ENCODE measurements at regions not wholly inside any gene's neighbourhood (a gene's known extent, or its start where the extent isn't known, plus 50 kb on each side); places are given as distances from the start of the nearest gene placed in this dataset.

- DNase-seq (ENCODE audit: low read depth in 1 of 2, low spot score in 1 of 2), result no peak
Measured at GRCh38 chr13:106772006-106772601, 204.2 kb upstream of the ARGLU1 start.

DNA sequence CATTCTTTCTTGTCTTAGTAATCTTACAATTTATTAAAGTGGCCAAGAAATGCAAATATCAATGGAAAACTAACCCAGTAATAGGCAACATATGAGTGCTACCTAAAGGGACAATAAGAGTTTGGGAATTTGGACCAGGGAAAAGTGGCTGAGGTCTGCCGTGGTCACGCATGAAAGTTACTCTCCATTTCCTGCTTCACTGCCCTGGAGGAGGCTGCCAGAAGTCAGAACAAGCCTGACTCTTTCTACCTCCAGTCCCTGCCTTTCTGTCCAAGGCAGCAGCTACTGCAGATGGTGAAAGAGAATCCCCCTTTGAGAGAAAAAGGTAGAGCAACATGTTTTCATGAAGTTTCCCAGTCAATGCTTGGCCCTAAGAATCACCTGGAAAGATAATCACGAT lies 201.1 kb upstream of the ARGLU1 start:
- no peak for DNase-seq (ENCODE audit: low read depth in 1 of 2, low spot score in 1 of 2)

GRCh38 chr13:106762708-106763107 lies 194.8 kb upstream of the ARGLU1 start:
- no peak for DNase-seq (ENCODE audit: low read depth in 1 of 2, low spot score in 1 of 2)

DNA sequence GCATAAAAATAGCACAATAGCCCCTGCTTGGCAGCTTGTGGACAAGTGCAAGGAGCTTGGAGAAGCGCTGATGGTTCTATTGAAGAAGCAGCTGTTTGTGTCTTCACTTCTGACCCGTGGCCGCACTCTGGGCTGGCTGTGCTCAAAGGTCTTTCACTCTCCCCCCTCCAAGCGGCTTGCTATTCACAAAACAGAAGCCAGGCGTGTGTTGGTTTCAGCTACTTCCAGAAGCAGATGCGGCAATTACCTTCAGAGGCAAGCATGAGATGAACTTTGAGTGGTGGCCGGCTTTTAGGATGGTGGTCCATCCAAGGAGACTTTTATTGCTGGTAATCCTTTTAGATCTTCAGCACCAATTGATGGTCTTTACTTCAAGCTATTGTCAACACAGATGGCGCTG lies 188.5 kb upstream of the ARGLU1 start:
- DNase-seq (ENCODE audit: low read depth in 1 of 2, low spot score in 1 of 2), result no peak

GRCh38 chr13:106755542-106755941 lies 187.6 kb upstream of the ARGLU1 start:
- DNase-seq (ENCODE audit: low read depth in 1 of 2, low spot score in 1 of 2), result no peak

DNA sequence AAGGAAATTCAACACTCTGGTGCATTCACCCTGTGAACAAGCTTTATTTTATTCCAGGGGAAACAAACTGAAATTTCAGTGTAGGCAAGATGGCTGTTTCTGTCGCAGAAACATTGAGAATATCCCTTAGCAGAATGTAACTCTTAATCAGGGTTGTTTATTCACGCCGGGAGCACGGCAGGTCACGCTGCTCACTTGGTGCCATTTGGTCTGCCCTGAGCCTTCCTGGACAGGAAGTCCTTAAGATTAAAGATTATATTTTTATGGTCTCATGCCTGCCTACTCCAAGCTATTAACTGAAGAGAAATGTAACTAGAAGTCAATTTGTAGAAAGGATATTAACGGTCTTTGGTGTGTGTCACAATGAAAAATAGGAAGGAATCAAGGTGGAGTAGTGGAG lies 185.3 kb upstream of the ARGLU1 start:
- DNase-seq (ENCODE audit: low read depth in 1 of 2, low spot score in 1 of 2), result no peak

DNA sequence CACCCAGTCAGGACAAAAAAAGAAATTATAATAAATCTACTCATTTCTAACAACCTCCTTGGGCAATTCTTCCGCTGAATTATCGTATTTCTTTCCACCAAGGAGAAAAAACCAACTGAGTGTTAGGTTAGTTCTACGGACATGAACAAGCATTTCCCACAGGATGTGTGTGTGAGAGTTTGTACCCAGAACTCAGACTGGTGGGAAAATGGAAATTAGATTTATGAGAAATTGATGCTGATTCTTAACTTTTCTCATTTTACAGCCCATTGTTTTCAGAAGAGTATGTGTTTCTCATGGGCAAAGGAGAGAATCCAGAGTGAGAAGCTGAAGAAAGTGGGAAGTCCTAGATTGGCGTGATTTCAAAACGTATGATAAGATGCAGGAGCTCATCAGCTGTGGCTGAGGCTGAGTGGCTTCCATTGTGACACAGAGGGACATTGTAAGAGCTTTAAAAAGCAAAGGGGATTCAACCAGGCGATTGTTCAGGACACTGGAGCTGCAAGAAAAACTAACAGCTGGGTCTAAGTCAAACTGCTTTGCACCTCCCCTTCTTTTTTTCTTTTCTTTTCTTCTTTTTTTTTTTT lies 184.7 kb upstream of the ARGLU1 start:
- no peak for DNase-seq (ENCODE audit: low read depth in 1 of 2, low spot score in 1 of 2)

- no peak for DNase-seq (ENCODE audit: low read depth in 1 of 2, low spot score in 1 of 2)
Measured at GRCh38 chr13:106748785-106749184, 180.8 kb upstream of the ARGLU1 start.

GRCh38 chr13:106744516-106744915 lies 176.6 kb upstream of the ARGLU1 start:
- no peak for DNase-seq (ENCODE audit: low read depth in 1 of 2, low spot score in 1 of 2)

DNA sequence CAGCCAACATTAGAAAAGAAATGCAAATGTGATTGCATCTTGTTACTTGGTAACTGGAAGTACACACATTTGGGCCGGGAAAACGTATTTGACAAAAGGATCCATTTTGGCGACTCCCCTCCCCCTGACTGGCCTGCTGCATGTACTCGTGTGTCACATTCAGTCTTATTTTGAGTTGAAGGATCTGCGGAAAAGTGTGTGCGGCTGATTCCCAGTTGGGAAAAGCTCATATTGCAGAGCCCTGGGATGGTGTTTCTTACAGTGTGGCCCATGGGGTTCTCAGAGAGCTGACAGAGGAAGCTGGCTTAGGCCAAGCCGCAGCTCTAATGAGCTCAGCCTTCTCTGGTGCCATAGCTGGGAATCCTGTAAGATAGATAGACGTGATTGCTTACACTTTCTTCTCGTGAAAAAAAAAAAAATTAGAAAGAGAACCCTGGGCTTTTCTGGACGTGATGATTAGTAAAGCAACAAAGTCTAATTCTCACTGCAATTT lies 170.3 kb upstream of the ARGLU1 start:
- DNase-seq (ENCODE audit: low read depth in 1 of 2, low spot score in 1 of 2), result no peak

GRCh38 chr13:106736941-106737340 lies 169.0 kb upstream of the ARGLU1 start:
- DNase-seq (ENCODE audit: low read depth in 1 of 2, low spot score in 1 of 2), result no peak

GRCh38 chr13:106734198-106734597 lies 166.3 kb upstream of the ARGLU1 start:
- DNase-seq (ENCODE audit: low read depth in 1 of 2, low spot score in 1 of 2), result no peak

DNA sequence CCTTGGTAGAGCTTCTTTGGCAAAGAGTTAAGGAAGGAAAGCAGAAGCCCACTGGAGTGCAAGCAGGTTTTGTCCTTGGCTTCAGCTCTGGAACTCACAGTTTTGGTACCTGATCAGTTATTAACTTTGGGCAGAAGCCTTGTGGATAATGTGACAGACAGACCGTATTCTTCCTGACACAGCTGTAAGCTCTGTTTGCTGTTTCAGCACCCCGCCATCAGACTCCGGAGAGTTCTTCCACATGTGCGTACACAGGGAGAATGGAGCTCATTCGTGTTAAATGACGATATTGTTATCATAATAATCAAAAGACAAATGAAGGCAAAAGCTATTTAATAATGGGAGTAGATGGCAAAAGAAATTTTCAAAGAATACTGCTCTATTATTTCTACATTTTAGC lies 155.1 kb upstream of the ARGLU1 start:
- no peak for DNase-seq (ENCODE audit: low read depth in 1 of 2, low spot score in 1 of 2)

DNA sequence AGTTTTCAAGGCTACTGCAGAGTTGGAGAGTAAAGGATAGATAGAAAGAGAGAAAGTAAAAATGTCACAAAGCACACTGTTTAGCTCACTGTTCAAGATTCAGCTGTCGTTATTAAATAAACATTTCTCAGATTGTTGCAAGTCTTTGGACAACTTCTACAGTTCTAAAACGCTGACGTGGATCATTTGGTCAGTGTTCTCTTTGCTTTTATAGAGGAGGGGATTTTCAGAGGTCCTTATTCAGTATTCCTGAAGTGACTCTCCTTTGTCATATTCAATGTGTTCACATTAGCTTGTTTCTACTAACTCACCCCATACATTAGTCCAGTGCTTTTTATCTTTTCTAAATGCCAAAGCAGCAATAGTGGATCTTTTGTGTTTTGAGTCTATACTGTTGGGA lies 154.7 kb upstream of the ARGLU1 start:
- DNase-seq (ENCODE audit: low read depth in 1 of 2, low spot score in 1 of 2), result no peak

- no peak for DNase-seq (ENCODE audit: low read depth in 1 of 2, low spot score in 1 of 2)
Measured at GRCh38 chr13:106721599-106721998, 153.7 kb upstream of the ARGLU1 start.

DNA sequence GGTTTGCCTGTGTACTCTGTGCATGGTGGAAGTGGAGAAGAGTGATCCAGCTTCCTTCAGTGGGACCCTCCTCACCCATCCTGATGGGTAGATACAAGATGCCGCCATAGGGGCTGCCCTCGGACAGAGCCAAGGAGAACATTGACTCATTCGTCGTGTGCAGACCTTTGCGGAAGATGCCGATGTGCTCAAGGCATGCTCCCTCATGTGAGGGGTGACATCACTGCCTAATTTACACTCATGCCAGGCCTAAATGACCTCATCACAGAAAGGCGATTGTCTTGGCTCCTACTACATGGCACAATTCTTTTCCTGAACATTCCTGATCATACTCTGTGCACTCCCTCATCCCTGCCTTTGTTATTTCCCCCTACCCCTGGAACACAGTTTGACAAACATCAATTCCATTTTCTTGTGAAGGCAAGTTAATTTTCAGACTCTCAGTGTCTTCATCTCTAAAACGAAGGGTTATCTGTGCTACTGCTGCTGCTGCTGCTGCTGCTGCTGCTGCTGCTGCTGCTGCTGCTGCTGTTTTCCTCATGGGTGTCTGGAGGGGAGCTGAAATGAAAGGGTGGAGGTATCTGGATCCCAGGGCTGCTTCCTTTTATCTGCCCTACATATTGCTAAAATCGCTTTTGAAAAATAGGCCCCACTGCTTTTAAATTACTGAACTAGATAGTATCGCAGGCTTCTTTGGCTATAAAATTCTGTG lies 146.5 kb upstream of the ARGLU1 start:
- no peak for DNase-seq (ENCODE audit: low read depth in 1 of 2, low spot score in 1 of 2)

GRCh38 chr13:106712381-106712780 lies 144.4 kb upstream of the ARGLU1 start:
- no peak for DNase-seq (ENCODE audit: low read depth in 1 of 2, low spot score in 1 of 2)

- DNase-seq (ENCODE audit: low read depth in 1 of 2, low spot score in 1 of 2), result no peak
Measured at GRCh38 chr13:106710266-106710665, 142.3 kb upstream of the ARGLU1 start.

- DNase-seq (ENCODE audit: low read depth in 1 of 2, low spot score in 1 of 2), result no peak
Measured at GRCh38 chr13:106709522-106709921, 141.6 kb upstream of the ARGLU1 start.

DNA sequence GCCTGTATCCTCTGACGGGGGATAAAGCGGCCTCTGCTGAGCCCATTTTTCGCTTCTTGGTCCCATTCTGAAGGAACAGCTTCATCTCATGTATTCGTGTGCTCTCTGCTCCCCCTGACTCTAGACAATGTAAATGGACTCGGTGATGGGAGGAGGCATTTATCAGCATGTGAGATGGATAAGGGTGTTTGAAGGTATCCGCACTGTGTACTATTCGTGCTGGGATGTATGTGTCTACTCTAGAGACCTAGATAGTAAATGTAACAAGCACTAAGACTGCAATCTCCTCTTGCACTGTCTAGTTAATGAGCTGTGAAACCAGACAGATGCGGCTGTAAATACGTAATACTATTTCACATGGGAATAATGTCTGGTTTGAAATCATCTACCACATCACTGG lies 134.6 kb upstream of the ARGLU1 start:
- DNase-seq (ENCODE audit: low read depth in 1 of 2, low spot score in 1 of 2), result no peak

DNA sequence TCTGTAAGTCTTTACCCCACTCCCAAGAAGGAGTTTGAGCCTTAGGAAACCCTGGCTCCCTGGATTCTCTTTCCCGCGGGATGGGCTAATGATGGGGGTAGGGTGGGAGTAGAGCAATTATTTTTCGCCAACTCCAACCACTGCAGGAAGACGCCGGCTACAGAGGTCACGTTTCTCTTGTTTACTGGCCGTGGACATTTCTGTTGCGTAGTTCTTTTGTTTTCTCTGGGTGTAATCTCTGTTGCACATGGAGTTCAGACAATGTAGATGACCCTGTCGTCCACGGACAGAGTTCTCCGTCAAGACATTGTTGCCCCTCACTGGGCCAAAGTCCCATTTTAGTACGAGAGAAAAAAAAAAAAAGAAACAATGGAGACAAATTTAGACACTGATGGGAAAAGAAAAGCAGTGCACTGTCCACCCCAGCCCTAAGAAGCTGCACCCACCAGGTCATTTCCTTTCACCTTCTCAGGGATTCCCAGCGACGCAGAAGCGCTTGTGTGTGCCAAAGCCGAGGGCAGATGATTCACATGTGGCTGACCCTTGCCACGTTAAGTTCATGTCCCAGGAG lies 133.9 kb upstream of the ARGLU1 start:
- DNase-seq (ENCODE audit: low read depth in 1 of 2, low spot score in 1 of 2), result no peak

- DNase-seq (ENCODE audit: low read depth in 1 of 2, low spot score in 1 of 2), result no peak
Measured at GRCh38 chr13:106700439-106700838, 132.5 kb upstream of the ARGLU1 start.
